Esophagus (tissue), 2 donors: ENCODE measurements at regions not wholly inside any gene's neighbourhood (a gene's known extent, or its start where the extent isn't known, plus 50 kb on each side); places are given as distances from the start of the nearest gene placed in this dataset.
"Not testable (repeated sequence)": the region's sequence is repeated elsewhere in the genome, so short reads cannot be mapped to it uniquely, and the experiment has no call there.

ENCODE experiments used
- H3K27ac ChIP-seq, 2 donors: one replicate each; pipeline ENCODE4 v1.5.1; 2013; ENCODE audit warnings: low read depth in 2 of 2, mild to moderate bottlenecking in 2 of 2, inconsistent platforms in 1 of 2, low read length in 1 of 2, moderate library complexity in 1 of 2
- H3K27me3 ChIP-seq, 2 donors: one replicate each; pipeline ENCODE4 v1.6.1; 2013; ENCODE audit warnings: low read length in 2 of 2, control low read depth in 1 of 2, mild to moderate bottlenecking in 1 of 2; ENCODE audit not compliant: insufficient read depth in 2 of 2, control insufficient read depth in 1 of 2
- H3K36me3 ChIP-seq, 2 donors: one replicate each; pipeline ENCODE4 v1.6.1; 2013; ENCODE audit warnings: low read length in 1 of 2; ENCODE audit not compliant: control insufficient read depth in 2 of 2, insufficient read depth in 2 of 2
- H3K4me1 ChIP-seq, 2 donors: one replicate each; pipeline ENCODE4 v1.6.1; 2013; ENCODE audit warnings: low read length in 1 of 2; ENCODE audit not compliant: control insufficient read depth in 2 of 2, insufficient read depth in 2 of 2
- H3K4me3 ChIP-seq, 2 donors: one replicate each; pipeline ENCODE4 v1.5.1; 2013; ENCODE audit warnings: low read length in 2 of 2, mild to moderate bottlenecking in 2 of 2, low read depth in 1 of 2, moderate library complexity in 1 of 2
- H3K9me3 ChIP-seq, 2 donors: one replicate each; pipeline ENCODE4 v1.6.1; 2013; ENCODE audit warnings: mild to moderate bottlenecking in 2 of 2, low read depth in 1 of 2, low read length in 1 of 2, moderate library complexity in 1 of 2; ENCODE audit not compliant: control insufficient read depth in 2 of 2, insufficient read depth in 1 of 2
- WGBS, 2 donors: extraction: QIAGEN DNeasy Blood & Tissue Kit; methylation state at CpG; one replicate each; pipeline ENCODE4 v1.1.7; 2013; 5-methylcytosine and 5-hydroxymethylcytosine counted together
- donor health status: healthy with polysubstance abuse.
- donor health status: Bipolar disorder and iron deficiency.

- Histone ChIP-seq H3K36me3 (no peaks in the 10 kb centered on the region), H3K27ac (no peak overlapping the region), H3K27me3 (peaks cover 0 to 3% of the 10 kb centered on the region in 2 donors), H3K9me3 (no peaks in the 10 kb centered on the region), H3K4me3 (no peak overlapping the region), H3K4me1 (no peaks in the 10 kb centered on the region)
- WGBS, 2 donors = 24 to 26% methylated on average over 1 of the region's 1 CpG
Observed at GRCh38 chr9:93884808-93885207, 70.3 kb downstream of the BARX1 start.

- not testable (repeated sequence) for H3K4me1 ChIP-seq, H3K27ac ChIP-seq, H3K27me3 ChIP-seq, H3K4me3 ChIP-seq, H3K36me3 ChIP-seq, H3K9me3 ChIP-seq
- 94% methylated on average over 34 to 35 of the region's 35 CpGs for WGBS, 2 donors
Observed at GRCh38 chr9:93879662-93880407, 75.3 kb downstream of the BARX1 start.

- H3K4me3 ChIP-seq = no peak overlapping the region
- H3K36me3 ChIP-seq = no peaks in the 10 kb centered on the region
Observed at GRCh38 chr9:93875330-93875729, 79.8 kb downstream of the BARX1 start.

GRCh38 chr9:93874242-93874641 is 80.9 kb downstream of the BARX1 start:
- Histone ChIP-seq H3K36me3 (no peaks in the 10 kb centered on the region), H3K9me3 (peaks cover 8 to 10% of the 10 kb centered on the region in 2 donors), H3K27ac (no peak overlapping the region), H3K4me3 (no peak overlapping the region), H3K27me3 (no peaks in the 10 kb centered on the region), H3K4me1 (no peaks in the 10 kb centered on the region)

More at GRCh38 chr9:93875330-93875729, 79.8 kb downstream of the BARX1 start:
- peaks cover 6 to 10% of the 10 kb centered on the region in 2 donors for H3K9me3 ChIP-seq
- H3K4me1 ChIP-seq = no peaks in the 10 kb centered on the region
- H3K27me3 ChIP-seq = no peaks in the 10 kb centered on the region
- no peak overlapping the region for H3K27ac ChIP-seq

GRCh38 chr9:93871286-93871685 is 83.9 kb downstream of the BARX1 start:
- Histone ChIP-seq H3K4me3 (no peak overlapping the region), H3K36me3 (no peaks in the 10 kb centered on the region), H3K9me3 (peaks cover 8 to 10% of the 10 kb centered on the region in 2 donors), H3K4me1 (no peaks in the 10 kb centered on the region), H3K27me3 (no peaks in the 10 kb centered on the region), H3K27ac (no peak overlapping the region)
- WGBS, 2 donors = 85 to 87% methylated on average over 4 of the region's 4 CpGs

- Histone ChIP-seq H3K27me3 (no peaks in the 10 kb centered on the region), H3K9me3 (peaks cover 8% of the 10 kb centered on the region in 2 donors), H3K27ac (no peak overlapping the region), H3K4me1 (peaks cover 0 to 1% of the 10 kb centered on the region in 2 donors), H3K36me3 (no peaks in the 10 kb centered on the region), H3K4me3 (no peak overlapping the region)
- WGBS, 2 donors = 73 to 86% methylated on average over 8 of the region's 8 CpGs
Observed at GRCh38 chr9:93869863-93870262, 85.3 kb downstream of the BARX1 start.

GRCh38 chr9:93869088-93869487 is 86.1 kb downstream of the BARX1 start:
- Histone ChIP-seq H3K9me3 (peaks cover 2 to 4% of the 10 kb centered on the region in 2 donors), H3K36me3 (no peaks in the 10 kb centered on the region), H3K27ac (no peak overlapping the region), H3K27me3 (no peaks in the 10 kb centered on the region), H3K4me3 (no peak overlapping the region), H3K4me1 (peaks cover 0 to 2% of the 10 kb centered on the region in 2 donors)
- WGBS, 2 donors = 65 to 74% methylated on average over 5 of the region's 5 CpGs

- peaks cover 0 to 2% of the 10 kb centered on the region in 2 donors for H3K4me1 ChIP-seq
- no peak overlapping the region for H3K27ac ChIP-seq
- peaks cover 0 to 3% of the 10 kb centered on the region in 2 donors for H3K9me3 ChIP-seq
- no peak overlapping the region for H3K4me3 ChIP-seq
- peaks cover 0 to 7% of the 10 kb centered on the region in 2 donors for H3K27me3 ChIP-seq
- 80 to 83% methylated on average over 5 of the region's 5 CpGs for WGBS, 2 donors
- H3K36me3 ChIP-seq = no peaks in the 10 kb centered on the region
Observed at GRCh38 chr9:93865716-93866115, 89.4 kb downstream of the BARX1 start.

GRCh38 chr9:93865245-93865644 is 89.9 kb downstream of the BARX1 start:
- peaks cover 0 to 2% of the 10 kb centered on the region in 2 donors for H3K4me1 ChIP-seq
- H3K36me3 ChIP-seq = no peaks in the 10 kb centered on the region
- H3K9me3 ChIP-seq = peaks cover 0 to 1% of the 10 kb centered on the region in 2 donors
- H3K4me3 ChIP-seq = no peak overlapping the region
- H3K27ac ChIP-seq = no peak overlapping the region
- 89 to 96% methylated on average over 7 of the region's 7 CpGs for WGBS, 2 donors
- H3K27me3 ChIP-seq = peaks cover 0 to 7% of the 10 kb centered on the region in 2 donors

GRCh38 chr9:93864840-93865239 is 90.3 kb downstream of the BARX1 start:
- H3K27ac ChIP-seq = no peak overlapping the region
- H3K4me3 ChIP-seq = no peak overlapping the region
- H3K36me3 ChIP-seq = no peaks in the 10 kb centered on the region
- no peaks in the 10 kb centered on the region for H3K9me3 ChIP-seq
- H3K4me1 ChIP-seq = peaks cover 0 to 2% of the 10 kb centered on the region in 2 donors
- peaks cover 0 to 7% of the 10 kb centered on the region in 2 donors for H3K27me3 ChIP-seq
- WGBS, 2 donors = 90 to 92% methylated on average over 9 of the region's 9 CpGs
